RWPE2 (cell line): ENCODE measurements at regions not wholly inside any gene's neighbourhood (a gene's known extent, or its start where the extent isn't known, plus 50 kb on each side); places are given as distances from the start of the nearest gene placed in this dataset.
A peak's percentile ranks its signal among the peaks of the same experiment; 100 is the strongest.

Experiments used
- ATAC-seq: fragments of 200-7000 bp; cut with Tn5 transposase; 3 replicates; pipeline ENCODE4 v1.9.1; 2021; ENCODE audit warnings: low read depth
- DNase-seq: peaks from one replicate; pipeline ENCODE4 v3.0.0-alpha.2; 2020; ENCODE audit warnings: low spot score
- H3K27ac ChIP-seq: fragments of 450-650 bp; 2 replicates; pipeline ENCODE4 v1.5.1; 2017; ENCODE audit warnings: mild to moderate bottlenecking; ENCODE audit not compliant: poor library complexity, severe bottlenecking
- H3K27me3 ChIP-seq: fragments of 250-450 bp; sonication (Bioruptor Pico); 2 replicates; pipeline ENCODE4 v1.5.1; 2021; ENCODE audit warnings: mild to moderate bottlenecking, moderate library complexity; ENCODE audit not compliant: insufficient read depth, poor library complexity, severe bottlenecking
- H3K36me3 ChIP-seq: fragments of 250-450 bp; sonication (Bioruptor Pico); 2 replicates; pipeline ENCODE4 v1.5.1; 2020; ENCODE audit warnings: low read depth, mild to moderate bottlenecking, moderate library complexity
- H3K4me1 ChIP-seq: fragments of 250-450 bp; sonication (Bioruptor Pico); 2 replicates; pipeline ENCODE4 v1.5.1; 2021; ENCODE audit warnings: mild to moderate bottlenecking, moderate library complexity; ENCODE audit not compliant: insufficient read depth, poor library complexity, severe bottlenecking
- H3K4me3 ChIP-seq: fragments of 250-450 bp; sonication (Bioruptor Pico); 2 replicates; pipeline ENCODE4 v1.5.1; 2021; ENCODE audit warnings: mild to moderate bottlenecking, moderate library complexity; ENCODE audit not compliant: severe bottlenecking
- H3K9me3 ChIP-seq: fragments of 250-450 bp; sonication (Bioruptor Pico); 2 replicates; pipeline ENCODE4 v1.5.1; 2021; ENCODE audit warnings: mild to moderate bottlenecking, moderate library complexity; ENCODE audit not compliant: severe bottlenecking
- TF ChIP-seq, protein P1 (sequence below): fragments of 450-650 bp; IDR thresholded peaks from one replicate; pipeline ENCODE4 v1.5.1; 2017; ENCODE audit warnings: mild to moderate bottlenecking, moderate library complexity; ENCODE audit not compliant: poor library complexity, severe bottlenecking

DNA sequence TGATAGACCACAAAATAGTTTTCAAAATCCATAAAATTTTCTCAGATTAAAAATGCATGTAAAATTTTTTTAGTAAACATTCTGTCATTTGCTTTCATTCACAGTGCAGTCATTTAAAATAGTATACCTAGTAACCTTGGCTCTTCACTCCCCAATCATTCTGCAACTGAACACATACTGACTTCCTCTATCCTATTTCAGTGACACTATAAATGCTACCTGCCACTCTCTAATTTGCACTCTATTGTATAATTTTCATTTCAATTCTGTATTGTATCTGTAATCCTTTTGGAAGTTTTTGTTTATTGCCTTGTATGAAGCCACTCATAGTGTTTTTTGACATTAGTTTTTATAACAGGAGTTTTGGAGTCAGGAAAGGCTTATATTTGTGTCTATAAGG is 1029.1 kb upstream of the NCAM2 start:
- TF ChIP-seq, protein P1, sequence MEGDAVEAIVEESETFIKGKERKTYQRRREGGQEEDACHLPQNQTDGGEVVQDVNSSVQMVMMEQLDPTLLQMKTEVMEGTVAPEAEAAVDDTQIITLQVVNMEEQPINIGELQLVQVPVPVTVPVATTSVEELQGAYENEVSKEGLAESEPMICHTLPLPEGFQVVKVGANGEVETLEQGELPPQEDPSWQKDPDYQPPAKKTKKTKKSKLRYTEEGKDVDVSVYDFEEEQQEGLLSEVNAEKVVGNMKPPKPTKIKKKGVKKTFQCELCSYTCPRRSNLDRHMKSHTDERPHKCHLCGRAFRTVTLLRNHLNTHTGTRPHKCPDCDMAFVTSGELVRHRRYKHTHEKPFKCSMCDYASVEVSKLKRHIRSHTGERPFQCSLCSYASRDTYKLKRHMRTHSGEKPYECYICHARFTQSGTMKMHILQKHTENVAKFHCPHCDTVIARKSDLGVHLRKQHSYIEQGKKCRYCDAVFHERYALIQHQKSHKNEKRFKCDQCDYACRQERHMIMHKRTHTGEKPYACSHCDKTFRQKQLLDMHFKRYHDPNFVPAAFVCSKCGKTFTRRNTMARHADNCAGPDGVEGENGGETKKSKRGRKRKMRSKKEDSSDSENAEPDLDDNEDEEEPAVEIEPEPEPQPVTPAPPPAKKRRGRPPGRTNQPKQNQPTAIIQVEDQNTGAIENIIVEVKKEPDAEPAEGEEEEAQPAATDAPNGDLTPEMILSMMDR: no peak
- no peak for ATAC-seq
- no peak for DNase-seq
- Histone ChIP-seq H3K4me3 (no peak overlapping the region), H3K36me3 (no peaks in the 10 kb centered on the region), H3K27me3 (peaks cover 13% of the 10 kb centered on the region), H3K27ac (no peak overlapping the region), H3K9me3 (no peaks in the 10 kb centered on the region), H3K4me1 (no peaks in the 10 kb centered on the region)

DNA sequence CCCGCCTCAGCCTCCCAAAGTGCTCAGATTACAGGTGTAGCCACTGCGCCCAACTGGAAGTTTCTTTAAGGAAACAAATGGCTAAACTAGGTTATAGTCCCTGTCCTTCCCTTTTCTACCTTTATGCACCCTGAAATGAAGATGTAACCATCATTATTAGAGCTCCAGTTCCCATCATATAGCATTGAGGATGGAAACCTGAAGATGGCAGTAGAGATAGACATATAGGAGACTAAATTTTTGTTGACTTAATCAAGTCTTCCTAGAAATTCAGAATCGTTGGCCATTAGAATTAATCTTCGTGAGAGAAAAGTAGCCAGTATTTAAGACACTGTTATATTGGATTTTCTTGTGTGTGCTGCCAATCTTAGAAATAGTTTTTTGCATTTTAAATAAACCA is 1016.3 kb upstream of the NCAM2 start:
- H3K36me3 ChIP-seq: no peaks in the 10 kb centered on the region
- TF ChIP-seq, protein P1: peak; percentile 42
- H3K4me1 ChIP-seq: no peaks in the 10 kb centered on the region
- no peak overlapping the region for H3K4me3 ChIP-seq
- H3K27me3 ChIP-seq: peaks cover 7% of the 10 kb centered on the region
- ATAC-seq (0 out of 3 replicates have a peak, but pooled peaks have one; percentile 49), DNase-seq (no peak)
- no peak overlapping the region for H3K27ac ChIP-seq
- H3K9me3 ChIP-seq: no peaks in the 10 kb centered on the region

DNA sequence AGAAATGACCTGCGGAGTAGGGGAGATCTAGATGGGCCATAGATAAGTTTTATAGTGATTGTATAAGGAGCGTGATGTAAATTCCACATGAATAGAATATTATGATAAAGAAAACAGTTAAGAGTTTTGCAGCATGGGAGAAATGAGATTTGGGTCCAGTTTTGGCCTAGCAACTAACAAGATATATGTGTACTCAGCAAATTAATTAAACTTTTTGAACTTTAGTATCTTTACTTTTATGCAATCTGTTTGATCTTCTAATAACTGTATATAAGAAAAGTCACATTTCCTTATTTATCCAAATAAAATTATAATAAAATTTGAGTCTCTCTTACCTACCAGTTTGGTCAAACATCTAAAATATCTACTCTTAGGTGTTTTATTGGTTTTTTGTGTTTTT is 1011.8 kb upstream of the NCAM2 start:
- no peaks in the 10 kb centered on the region for H3K4me1 ChIP-seq

DNA sequence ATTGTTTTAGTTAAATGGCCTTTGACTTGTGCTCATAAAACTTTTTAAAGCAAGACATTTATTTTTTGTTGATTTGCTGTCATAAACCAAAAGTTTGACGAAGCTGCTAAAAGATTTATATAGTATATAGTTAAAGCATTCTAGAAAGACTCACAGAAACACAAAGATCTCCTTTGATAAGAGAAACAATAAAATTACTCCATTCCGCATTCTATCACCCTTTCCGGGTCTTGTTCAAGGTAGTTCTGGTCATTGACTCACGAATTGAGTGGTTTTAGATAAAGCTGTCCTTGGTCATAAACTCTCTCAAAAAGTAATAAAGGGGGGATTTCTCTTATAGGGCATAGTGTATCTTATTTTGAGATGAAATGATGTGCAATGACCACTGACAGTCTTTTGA is 1010.5 kb upstream of the NCAM2 start:
- peaks cover 5% of the 10 kb centered on the region for H3K27me3 ChIP-seq
- ATAC-seq (no peak), DNase-seq (no peak)
- no peak overlapping the region for H3K27ac ChIP-seq
- TF ChIP-seq, protein P1: no peak
- H3K9me3 ChIP-seq: no peaks in the 10 kb centered on the region
- no peaks in the 10 kb centered on the region for H3K36me3 ChIP-seq
- H3K4me3 ChIP-seq: no peak overlapping the region
- H3K4me1 ChIP-seq: no peaks in the 10 kb centered on the region

More for the DNA sequence above, 1011.8 kb upstream of the NCAM2 start:
- Histone ChIP-seq H3K27me3 (peaks cover 7% of the 10 kb centered on the region), H3K27ac (no peak overlapping the region), H3K36me3 (no peaks in the 10 kb centered on the region), H3K9me3 (no peaks in the 10 kb centered on the region), H3K4me3 (no peak overlapping the region)
- TF ChIP-seq, protein P1: no peak
- ATAC-seq (no peak), DNase-seq (no peak)

DNA sequence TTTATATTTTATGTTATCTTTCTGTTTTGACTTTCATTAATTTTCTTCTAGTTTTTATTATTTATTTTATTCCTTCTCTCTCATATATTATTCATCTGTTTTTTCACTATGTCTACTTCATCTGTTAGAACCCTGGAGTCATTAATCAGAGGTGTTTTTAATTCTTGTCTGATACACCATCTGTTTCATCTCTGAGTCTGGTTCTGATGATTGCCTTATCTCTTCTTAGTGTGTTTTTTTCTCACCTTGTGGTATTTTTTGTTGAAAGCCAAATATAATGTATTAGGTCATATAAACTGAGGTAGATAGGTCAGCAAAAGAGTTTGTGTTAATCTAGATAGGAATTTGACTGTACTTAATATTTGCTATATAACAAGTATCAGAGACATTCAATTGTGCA is 1005.7 kb upstream of the NCAM2 start:
- Histone ChIP-seq H3K27me3 (no peaks in the 10 kb centered on the region), H3K4me3 (no peak overlapping the region), H3K27ac (no peak overlapping the region), H3K4me1 (peaks cover 6% of the 10 kb centered on the region), H3K9me3 (no peaks in the 10 kb centered on the region), H3K36me3 (no peaks in the 10 kb centered on the region)
- ATAC-seq (no peak), DNase-seq (no peak)
- TF ChIP-seq, protein P1: no peak
